Right ventricle myocardium inferior (tissue), 1 donor: ENCODE measurements at regions not wholly inside any gene's neighbourhood (a gene's known extent, or its start where the extent isn't known, plus 50 kb on each side); places are given as distances from the start of the nearest gene placed in this dataset.

Source experiments
- ATAC-seq: fragments of 200-7000 bp; cut with Tn5 transposase; one replicate; pipeline ENCODE4 v1.9.1; 2020; ENCODE audit warnings: mild to moderate bottlenecking, moderate library complexity
- DNase-seq: peaks from one replicate; pipeline ENCODE4 v3.0.0; 2021; ENCODE audit errors: missing footprints
- intact Hi-C: fragments of 100-400 bp; cut with DNase I; formaldehyde crosslinking; loops from one replicate; pipeline ENCODE4 v1.11.0; 2022
- donor health status: DM: no; HTN: yes; CAD: no; lungs with severe emphysema.

GRCh38 chr12:92369636-92370035, 224.0 kb upstream of the BTG1 start:
- peak; percentile 61 for ATAC-seq
- no peak for DNase-seq
- intact Hi-C loops = no loop called here

GRCh38 chr12:92369056-92369455, 223.4 kb upstream of the BTG1 start:
- ATAC-seq (peak; percentile 6), DNase-seq (no peak)
- intact Hi-C loops = no loop called here

- intact Hi-C loops = no loop called here
- no peak for DNase-seq
- no peak for ATAC-seq
Measured at GRCh38 chr12:92365836-92366235, 220.2 kb upstream of the BTG1 start.

GRCh38 chr12:92365333-92365732, 219.7 kb upstream of the BTG1 start:
- no peak for DNase-seq
- intact Hi-C loops = no loop called here
- no peak for ATAC-seq

- intact Hi-C loops = loop anchor here (5.0 kb wide), 1 partner anchor 81 kb away; no protein-coding TSS in a partner anchor
- DNase-seq (no peak), ATAC-seq (peak; percentile 80)
Measured at GRCh38 chr12:92363295-92364146, 217.9 kb upstream of the BTG1 start.

- ATAC-seq (no peak), DNase-seq (no peak)
- intact Hi-C loops = loop anchor here (5.0 kb wide), 1 partner anchor 80 kb away; no protein-coding TSS in a partner anchor
Measured at GRCh38 chr12:92362785-92363184, 217.1 kb upstream of the BTG1 start.

- ATAC-seq (no peak), DNase-seq (no peak)
- intact Hi-C loops = loop anchor here (5.0 kb wide), 1 partner anchor 80 kb away; no protein-coding TSS in a partner anchor
Measured at GRCh38 chr12:92362126-92362525, 216.5 kb upstream of the BTG1 start.

- intact Hi-C loops = loop anchor here (5.0 kb wide), 1 partner anchor 78 kb away; no protein-coding TSS in a partner anchor
- ATAC-seq (no peak), DNase-seq (no peak)
Measured at GRCh38 chr12:92360543-92360942, 214.9 kb upstream of the BTG1 start.

- DNase-seq = no peak
- intact Hi-C loops = loop anchor here (5.0 kb wide), 1 partner anchor 77 kb away; no protein-coding TSS in a partner anchor
- ATAC-seq = no peak
Measured at GRCh38 chr12:92359581-92360209, 214.0 kb upstream of the BTG1 start.

GRCh38 chr12:92357584-92358261, 212.1 kb upstream of the BTG1 start:
- intact Hi-C loops = no loop called here
- ATAC-seq (no peak), DNase-seq (no peak)

GRCh38 chr12:92356425-92356824, 210.8 kb upstream of the BTG1 start:
- intact Hi-C loops = no loop called here
- peak; percentile 65 for ATAC-seq
- DNase-seq = no peak

- DNase-seq (no peak), ATAC-seq (no peak)
- intact Hi-C loops = no loop called here
Measured at GRCh38 chr12:92349635-92350034, 204.0 kb upstream of the BTG1 start.

- DNase-seq (no peak), ATAC-seq (no peak)
- intact Hi-C loops = no loop called here
Measured at GRCh38 chr12:92342574-92342973, 196.9 kb upstream of the BTG1 start.

- DNase-seq (no peak), ATAC-seq (no peak)
- intact Hi-C loops = no loop called here
Measured at GRCh38 chr12:92341065-92341668, 195.5 kb upstream of the BTG1 start.

- intact Hi-C loops = no loop called here
- ATAC-seq (no peak), DNase-seq (no peak)
Measured at GRCh38 chr12:92340441-92341064, 194.9 kb upstream of the BTG1 start.

GRCh38 chr12:92340003-92340402, 194.4 kb upstream of the BTG1 start:
- no peak for ATAC-seq
- DNase-seq = no peak
- intact Hi-C loops = no loop called here

GRCh38 chr12:92339198-92339821, 193.7 kb upstream of the BTG1 start:
- intact Hi-C loops = no loop called here
- DNase-seq = no peak

GRCh38 chr12:92338671-92339070, 193.0 kb upstream of the BTG1 start:
- DNase-seq = no peak
- intact Hi-C loops = no loop called here
- ATAC-seq = no peak

More at GRCh38 chr12:92339198-92339821, 193.7 kb upstream of the BTG1 start:
- ATAC-seq = no peak
